GM18907 (cell line): ENCODE measurements at regions not wholly inside any gene's neighbourhood (a gene's known extent, or its start where the extent isn't known, plus 50 kb on each side); places are given as distances from the start of the nearest gene placed in this dataset.
A peak's percentile ranks its signal among the peaks of the same experiment; 100 is the strongest.
"Not testable (repeated sequence)": the region's sequence is repeated elsewhere in the genome, so short reads cannot be mapped to it uniquely, and the experiment has no call there.

Experiments used
- ATAC-seq: cut with Tn5 transposase; IDR thresholded peaks from one replicate; pipeline ENCODE4 v1.9.1; 2021; ENCODE audit warnings: mild to moderate bottlenecking, moderate library complexity; ENCODE audit not compliant: unreplicated experiment

GRCh38 chr21:29396951-29397455 lies 98.3 kb downstream of the BACH1 start:
- ATAC-seq = no peak

- no peak for ATAC-seq
Observed at GRCh38 chr21:29403301-29403700, 104.6 kb downstream of the BACH1 start.

GRCh38 chr21:29403922-29404538 lies 105.3 kb downstream of the BACH1 start:
- ATAC-seq = no peak

- ATAC-seq = no peak
Observed at GRCh38 chr21:29405503-29406122, 106.9 kb downstream of the BACH1 start.

GRCh38 chr21:29406385-29406784 lies 107.7 kb downstream of the BACH1 start:
- ATAC-seq = no peak

DNA sequence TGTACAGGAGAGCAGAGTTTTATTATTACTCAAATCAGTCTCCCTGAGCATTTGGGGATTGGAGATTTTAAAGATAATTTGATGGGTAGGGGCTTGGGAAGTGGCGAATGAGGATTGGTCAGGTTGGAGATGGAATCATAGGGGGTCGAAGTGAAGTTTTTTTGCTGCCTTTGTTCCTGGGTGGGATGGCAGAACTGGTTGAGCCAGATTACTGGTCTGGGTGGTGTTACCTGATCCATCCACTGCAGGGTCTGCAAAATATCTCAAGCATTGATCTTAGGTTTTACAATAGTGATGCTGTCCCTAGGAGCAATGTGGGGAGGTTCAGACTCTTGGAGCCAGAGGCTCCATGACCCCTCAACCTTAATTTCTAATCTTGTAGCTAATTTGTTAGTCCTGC lies 108.8 kb downstream of the BACH1 start:
- ATAC-seq = no peak

GRCh38 chr21:29413683-29414082 lies 115.0 kb downstream of the BACH1 start:
- no peak for ATAC-seq

DNA sequence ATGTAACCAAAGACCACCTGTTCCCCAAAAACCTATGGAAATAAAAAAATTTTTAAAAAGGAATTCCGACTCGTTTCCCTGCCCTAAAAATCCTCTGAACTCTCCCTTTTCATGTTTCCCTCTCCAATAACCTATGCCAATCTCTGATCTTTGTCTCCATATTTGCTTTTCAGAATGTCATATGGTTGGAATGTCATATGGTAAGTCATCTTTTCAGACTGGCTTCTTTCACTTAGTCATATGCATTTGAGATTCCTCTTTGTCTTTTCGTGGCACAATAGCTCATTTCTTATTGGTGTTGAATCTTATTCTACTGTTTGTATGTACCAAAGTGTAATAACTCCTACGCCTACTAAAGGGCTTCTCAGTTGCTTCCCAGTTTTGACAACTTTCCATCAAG lies 117.5 kb downstream of the BACH1 start:
- ATAC-seq = no peak

DNA sequence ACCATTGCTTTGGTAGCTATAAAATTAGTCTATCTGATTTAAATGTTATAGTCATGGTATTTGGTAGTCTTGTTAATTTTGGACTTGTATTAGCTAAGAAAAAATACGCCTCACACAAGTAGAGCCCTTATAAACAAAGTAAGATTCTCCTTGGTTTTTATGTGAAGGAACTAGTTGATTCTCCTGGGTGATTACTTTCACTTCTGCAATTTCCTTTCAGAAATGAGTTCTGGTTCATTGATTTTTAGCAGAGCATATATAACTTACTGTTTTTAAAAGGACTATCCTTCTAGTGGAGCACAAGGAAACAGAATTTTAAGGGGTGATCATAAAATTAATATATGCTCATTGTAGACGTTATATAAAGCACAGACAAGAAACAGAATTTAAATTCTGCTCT lies 120.1 kb downstream of the BACH1 start:
- ATAC-seq = peak; percentile 77

GRCh38 chr21:29419422-29419821 lies 120.7 kb downstream of the BACH1 start:
- ATAC-seq = no peak

DNA sequence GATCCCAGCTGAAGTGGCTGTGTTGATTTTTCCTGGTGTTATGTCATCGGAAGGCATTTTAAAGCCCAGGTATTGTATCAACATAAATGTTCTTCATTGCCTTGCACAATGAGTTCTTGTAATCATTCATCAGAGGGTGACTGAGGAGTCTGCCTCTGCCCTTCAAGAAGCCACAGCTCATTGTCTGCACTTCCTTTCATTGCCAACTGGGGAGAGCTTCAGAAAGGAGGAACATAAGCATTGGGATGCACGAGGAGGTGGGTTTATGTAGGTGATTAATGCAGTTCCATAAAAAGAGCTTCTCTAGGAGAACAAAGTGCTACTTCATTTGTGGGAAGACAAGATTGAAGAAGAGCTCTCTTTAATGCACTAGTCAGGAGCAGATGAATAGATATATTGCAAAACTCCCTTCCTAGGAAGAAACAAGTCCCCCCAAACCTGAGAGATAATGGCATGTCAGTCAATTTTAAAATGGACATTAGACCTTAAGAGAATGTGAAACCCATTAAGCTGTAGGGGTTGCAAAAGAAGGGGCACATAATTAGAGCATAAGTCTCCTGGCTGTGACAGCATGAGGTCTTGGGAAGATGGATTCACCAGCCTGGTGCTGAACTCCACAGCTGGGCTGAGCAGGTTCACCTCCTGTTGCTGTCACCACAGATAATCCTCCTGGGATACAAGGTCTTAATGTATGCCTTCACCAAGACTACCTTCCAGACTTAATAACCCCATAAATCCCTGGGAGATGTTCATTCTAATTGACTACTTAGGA lies 124.6 kb downstream of the BACH1 start:
- ATAC-seq = no peak

DNA sequence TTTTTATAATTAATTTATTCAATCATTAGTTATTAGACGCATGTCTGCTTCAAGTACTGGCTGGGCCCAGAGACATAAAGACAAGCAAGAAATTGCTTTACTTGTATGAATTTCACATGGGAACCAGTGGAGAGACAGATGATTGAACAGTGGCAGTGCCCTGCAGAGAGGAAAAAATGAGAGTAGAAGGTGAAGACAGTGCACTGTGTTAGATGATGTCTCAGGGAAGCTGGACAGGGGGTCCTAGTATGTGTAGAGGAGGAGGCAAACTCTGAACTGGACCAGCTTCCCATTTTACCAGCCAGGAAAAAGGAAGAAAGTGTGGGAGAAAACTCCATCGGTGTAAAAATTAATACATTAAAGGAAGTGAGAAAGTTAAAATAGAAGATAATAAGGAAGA lies 126.0 kb downstream of the BACH1 start:
- ATAC-seq = no peak

DNA sequence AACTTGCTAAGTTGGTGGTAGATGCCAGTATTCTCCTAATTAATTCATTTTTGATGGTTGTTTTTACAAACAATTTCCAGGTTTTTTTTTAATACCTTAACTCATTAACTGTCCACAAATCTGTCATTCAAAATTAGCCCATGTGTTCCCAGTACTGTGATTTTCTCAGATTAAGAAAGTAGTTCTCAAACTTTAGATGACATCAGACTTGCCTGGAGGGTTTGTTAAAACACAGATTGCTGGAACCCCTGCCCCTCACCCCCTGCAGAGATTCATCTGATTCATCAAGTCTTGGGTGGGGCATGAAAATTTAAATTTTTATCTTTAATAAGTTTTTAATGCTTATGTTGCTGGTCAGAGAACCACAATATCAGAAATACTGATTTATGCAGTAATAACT lies 130.5 kb downstream of the BACH1 start:
- ATAC-seq = no peak

DNA sequence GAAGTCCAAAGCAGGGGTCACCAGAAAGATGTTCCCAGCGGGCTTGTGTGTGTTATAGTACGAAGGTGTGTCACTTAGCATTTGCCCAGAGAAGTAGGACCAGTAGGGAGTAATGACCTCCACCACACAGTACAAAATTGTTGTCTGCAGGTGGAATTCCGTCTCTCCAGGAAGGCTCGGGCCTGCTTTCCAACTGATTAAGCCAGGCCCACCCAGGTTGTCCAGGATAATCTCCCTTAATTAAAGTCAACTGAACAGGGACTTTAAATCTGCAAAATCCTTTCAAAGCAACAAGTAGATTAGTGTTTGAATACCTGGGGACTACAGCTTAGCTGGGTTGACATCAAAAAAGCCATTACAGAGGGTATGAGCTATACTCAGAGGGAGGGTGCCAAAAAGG lies 131.3 kb downstream of the BACH1 start:
- no peak for ATAC-seq

GRCh38 chr21:29430576-29430975 lies 131.9 kb downstream of the BACH1 start:
- no peak for ATAC-seq

DNA sequence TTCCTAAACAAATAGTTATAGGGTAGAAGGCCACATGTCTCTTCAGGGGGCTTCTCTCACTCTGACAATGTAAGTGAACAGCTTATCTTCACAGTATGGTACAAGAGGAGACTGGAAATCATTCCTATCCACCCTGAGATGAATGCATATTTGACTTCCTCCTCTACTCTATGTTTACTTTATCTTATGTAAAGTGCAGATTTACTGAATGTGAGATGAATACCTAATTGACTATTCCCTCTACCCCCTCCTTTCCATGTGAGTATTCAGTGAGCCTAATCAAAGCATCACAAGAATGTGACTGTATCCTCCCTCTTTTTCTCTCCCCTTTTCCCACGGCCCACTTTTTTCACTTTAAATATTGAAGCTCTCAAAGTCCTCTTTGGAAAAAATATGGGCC lies 132.5 kb downstream of the BACH1 start:
- no peak for ATAC-seq

- ATAC-seq = no peak
Observed at GRCh38 chr21:29431680-29432079, 133.0 kb downstream of the BACH1 start.

- no peak for ATAC-seq
Observed at GRCh38 chr21:29433366-29434059, 134.8 kb downstream of the BACH1 start.

DNA sequence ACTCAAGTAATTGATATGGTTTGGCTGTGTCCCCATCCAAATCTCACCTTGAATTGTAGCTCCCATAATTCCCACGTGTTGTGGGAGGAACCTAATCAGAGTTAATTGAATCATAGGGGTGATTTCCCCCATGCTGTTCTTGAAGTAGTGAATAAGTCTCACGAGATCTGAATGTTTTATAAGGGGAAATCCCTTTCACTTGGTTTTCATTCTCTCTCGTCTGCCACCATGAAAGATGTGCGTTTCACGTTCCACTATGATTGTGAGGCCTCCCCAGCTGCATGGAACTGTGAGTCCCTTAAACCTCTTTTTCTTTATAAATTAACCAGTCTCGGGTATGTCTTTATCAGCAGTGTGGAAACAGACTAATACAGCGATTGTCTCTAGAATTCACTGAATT lies 135.4 kb downstream of the BACH1 start:
- no peak for ATAC-seq

- not testable (repeated sequence) for ATAC-seq
Observed at GRCh38 chr21:29434982-29435381, 136.3 kb downstream of the BACH1 start.

GRCh38 chr21:29436143-29436542 lies 137.4 kb downstream of the BACH1 start:
- no peak for ATAC-seq
